ENCODE measurements at regions not wholly inside any gene's neighbourhood (a gene's known extent, or its start where the extent isn't known, plus 50 kb on each side); places are given as distances from the start of the nearest gene placed in this dataset.

- Histone ChIP-seq H3K36me3 (no peaks in the 10 kb centered on the region), H3K9me3 (no peaks in the 10 kb centered on the region), H3K4me3 (no peak overlapping the region), H3K27ac (no peak overlapping the region), H3K27me3 (peaks cover 49% of the 10 kb centered on the region), H3K4me1 (no peaks in the 10 kb centered on the region)
- WGBS, 2 donors (ENCODE audit: low coverage in 1 of 2), result 100% methylated on average over 2 to 4 of the region's 11 CpGs
- ATAC-seq, result no peak
- TF ChIP-seq POLR2A (IDR thresholded peaks at IDR 0.05) (no peak), POLR2AphosphoS5 (IDR thresholded peaks at IDR 0.05) (no peak), EP300 (IDR thresholded peaks at IDR 0.05) (no peak), CTCF (IDR thresholded peaks at IDR 0.05) (no peak)
These were observed 96.5 kb upstream of the WNT4 start for GRCh38 chr1:22239378-22239777.

- TF ChIP-seq POLR2AphosphoS5 (IDR thresholded peaks at IDR 0.05) (no peak), POLR2A (IDR thresholded peaks at IDR 0.05) (no peak), EP300 (IDR thresholded peaks at IDR 0.05) (no peak), CTCF (IDR thresholded peaks at IDR 0.05) (no peak)
- no peak for ATAC-seq
- Histone ChIP-seq H3K36me3 (no peaks in the 10 kb centered on the region), H3K9me3 (no peaks in the 10 kb centered on the region), H3K4me1 (no peaks in the 10 kb centered on the region), H3K27me3 (peaks cover 53% of the 10 kb centered on the region), H3K4me3 (no peak overlapping the region), H3K27ac (no peak overlapping the region)
- 79 to 86% methylated on average over 2 of the region's 3 CpGs for WGBS, 2 donors (ENCODE audit: low coverage in 1 of 2)
These were observed 98.4 kb upstream of the WNT4 start for GRCh38 chr1:22241250-22241649.

DNA sequence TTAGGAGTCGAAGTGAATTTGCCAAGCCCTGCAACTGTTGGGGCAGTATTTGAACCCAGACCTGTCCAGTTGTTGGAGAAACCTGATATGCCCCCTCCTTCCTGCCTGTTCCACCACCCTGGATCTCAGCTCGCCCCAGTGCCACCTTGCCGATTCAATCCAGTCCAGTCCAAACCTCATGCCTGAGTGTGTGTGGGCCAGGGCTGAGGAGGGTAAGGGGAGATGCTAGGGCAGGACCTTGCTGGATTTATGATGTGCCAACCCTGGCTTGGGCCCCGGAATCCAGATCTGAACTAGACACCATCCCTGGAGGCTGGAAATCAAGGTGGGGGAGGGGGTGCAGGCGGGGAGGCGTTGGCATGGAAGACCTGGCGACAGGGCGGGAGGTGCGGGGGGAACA, 98.9 kb upstream of the WNT4 start:
- H3K4me3 ChIP-seq, result no peak overlapping the region
- no peaks in the 10 kb centered on the region for H3K36me3 ChIP-seq
- H3K27ac ChIP-seq, result no peak overlapping the region
- ATAC-seq, result no peak
- peaks cover 53% of the 10 kb centered on the region for H3K27me3 ChIP-seq
- TF ChIP-seq POLR2A (IDR thresholded peaks at IDR 0.05) (no peak), POLR2AphosphoS5 (IDR thresholded peaks at IDR 0.05) (no peak), EP300 (IDR thresholded peaks at IDR 0.05) (no peak), CTCF (IDR thresholded peaks at IDR 0.05) (no peak)
- no peaks in the 10 kb centered on the region for H3K9me3 ChIP-seq
- H3K4me1 ChIP-seq, result no peaks in the 10 kb centered on the region
- WGBS, 2 donors (ENCODE audit: low coverage in 1 of 2), result 63 to 80% methylated on average over 2 to 4 of the region's 9 CpGs

GRCh38 chr1:22245100-22245650, 102.3 kb upstream of the WNT4 start:
- H3K27ac ChIP-seq, result no peak overlapping the region
- WGBS, 2 donors (ENCODE audit: low coverage in 1 of 2), result 69 to 88% methylated on average over 2 to 7 of the region's 9 CpGs

More at GRCh38 chr1:22245100-22245650, 102.3 kb upstream of the WNT4 start:
- no peak overlapping the region for H3K4me3 ChIP-seq
- peaks cover 68% of the 10 kb centered on the region for H3K27me3 ChIP-seq
- no peaks in the 10 kb centered on the region for H3K4me1 ChIP-seq
- no peaks in the 10 kb centered on the region for H3K9me3 ChIP-seq
- no peak for ATAC-seq
- TF ChIP-seq POLR2AphosphoS5 (IDR thresholded peaks at IDR 0.05) (no peak), POLR2A (IDR thresholded peaks at IDR 0.05) (no peak), CTCF (IDR thresholded peaks at IDR 0.05) (no peak), EP300 (IDR thresholded peaks at IDR 0.05) (no peak)
- no peaks in the 10 kb centered on the region for H3K36me3 ChIP-seq

All from gastroesophageal sphincter (tissue), 4 donors.